ENCODE measurements at regions not wholly inside any gene's neighbourhood (a gene's known extent, or its start where the extent isn't known, plus 50 kb on each side); places are given as distances from the start of the nearest gene placed in this dataset.

GRCh38 chr1:109818988-109819764, 55.5 kb upstream of the EPS8L3 start:
- 88% methylated on average over 6 of the region's 9 CpGs for WGBS (ENCODE audit: missing lambda C conversion rate)

GRCh38 chr1:109818271-109818987, 54.7 kb upstream of the EPS8L3 start:
- Histone ChIP-seq H3K9me3 (peaks cover 7% of the 10 kb centered on the region), H3K4me3 (no peak overlapping the region), H3K4me1 (peaks cover 37% of the 10 kb centered on the region), H3K4me2 (no peak overlapping the region), H3K27ac (peak overlapping the region; percentile 8 to 98; a peak in 3 of 6 replicates)
- FAIRE-seq (no peak), ATAC-seq (no peak), DNase-seq (ENCODE audit: low read depth in 1 of 2, low spot score in 1 of 2) (no peak)
- ChIA-PET POLR2A (no interaction called here), CTCF (interaction anchor here (0.7 to 1.6 kb wide), 3 partner anchors 13 to 166 kb away, joined by 3 to 6 read pairs (median 3); partner anchors contain the start of gene AHCYL1)
- 76% methylated on average over 5 of the region's 6 CpGs for WGBS (ENCODE audit: missing lambda C conversion rate)
- TF ChIP-seq CBX8 (IDR thresholded peaks at IDR 0.05), result no peak
- TF ChIP-seq RAD21 (conservative IDR thresholded peaks at IDR 0.05 in 1 of 2, IDR thresholded peaks at IDR 0.05 in 1 of 2), result no peak
- TF ChIP-seq HES2 (IDR thresholded peaks at IDR 0.05), result no peak
- no peak for TF ChIP-seq HEYL (CRISPR knock-in tag; IDR thresholded peaks at IDR 0.05)
- no peak for TF ChIP-seq ZFP36 (IDR thresholded peaks at IDR 0.05; ENCODE audit: borderline replicate concordance, partially characterized antibody)
- TF ChIP-seq EHF (CRISPR knock-in tag; IDR thresholded peaks at IDR 0.05), result no peak
- no peak for TF ChIP-seq JUNB (IDR thresholded peaks at IDR 0.05)
- no peak for TF ChIP-seq MAFK (IDR thresholded peaks at IDR 0.05; ENCODE audit: partially characterized antibody)
- TF ChIP-seq TFCP2L1 (CRISPR knock-in tag; IDR thresholded peaks at IDR 0.05), result no peak
- no peak for TF ChIP-seq GATA3 (IDR thresholded peaks at IDR 0.05; ENCODE audit: borderline replicate concordance)
- TF ChIP-seq BHLHE40 (IDR thresholded peaks at IDR 0.05; ENCODE audit: low read depth, low read length), result no peak
- TF ChIP-seq CEBPB (IDR thresholded peaks at IDR 0.05), result no peak
- TF ChIP-seq MAX (IDR thresholded peaks at IDR 0.05), result no peak
- no peak for TF ChIP-seq FOXS1 (CRISPR knock-in tag; IDR thresholded peaks at IDR 0.05)
- TF ChIP-seq NPAS2 (CRISPR knock-in tag; IDR thresholded peaks at IDR 0.05; ENCODE audit: borderline replicate concordance), result no peak

More at GRCh38 chr1:109818988-109819764, 55.5 kb upstream of the EPS8L3 start:
- POLR2A ChIA-PET, result no interaction called here
- DNase-seq (ENCODE audit: low read depth in 1 of 2, low spot score in 1 of 2) (no peak), ATAC-seq (no peak), FAIRE-seq (no peak)
- Histone ChIP-seq H3K27ac (peak overlapping the region; percentile 15 to 98; a peak in 4 of 6 replicates), H3K4me1 (peaks cover 44% of the 10 kb centered on the region), H3K4me2 (no peak overlapping the region), H3K9me3 (peaks cover 7% of the 10 kb centered on the region), H3K4me3 (no peak overlapping the region)
- CTCF ChIA-PET, result interaction anchor here (0.7 to 1.6 kb wide), 3 partner anchors 14 to 165 kb away, joined by 3 to 6 read pairs (median 3); partner anchors contain the start of gene AHCYL1
- TF ChIP-seq HOXA7 (CRISPR knock-in tag; IDR thresholded peaks at IDR 0.05), result no peak
- TF ChIP-seq ZNF302 (CRISPR knock-in tag; IDR thresholded peaks at IDR 0.05), result no peak
- TF ChIP-seq HOXB5 (CRISPR knock-in tag; IDR thresholded peaks at IDR 0.05), result no peak
- no peak for TF ChIP-seq PHF8 (IDR thresholded peaks at IDR 0.05; ENCODE audit: borderline replicate concordance, low read depth)
- no peak for TF ChIP-seq ZSCAN20 (CRISPR knock-in tag; IDR thresholded peaks at IDR 0.05)
- no peak for TF ChIP-seq BHLHE40 (IDR thresholded peaks at IDR 0.05; ENCODE audit: low read depth, low read length)
- no peak for TF ChIP-seq EHF (CRISPR knock-in tag; IDR thresholded peaks at IDR 0.05)
- TF ChIP-seq EHMT2 (IDR thresholded peaks at IDR 0.05; ENCODE audit: low read depth), result no peak
- no peak for TF ChIP-seq MYC (IDR thresholded peaks at IDR 0.05; ENCODE audit: borderline replicate concordance, low read length)
- TF ChIP-seq CBX8 (IDR thresholded peaks at IDR 0.05), result no peak
- TF ChIP-seq NPAS2 (CRISPR knock-in tag; IDR thresholded peaks at IDR 0.05; ENCODE audit: borderline replicate concordance), result no peak
- no peak for TF ChIP-seq ZFP36 (IDR thresholded peaks at IDR 0.05; ENCODE audit: borderline replicate concordance, partially characterized antibody)
- no peak for TF ChIP-seq REST (IDR thresholded peaks at IDR 0.05)
- no peak for TF ChIP-seq FOSL2 (IDR thresholded peaks at IDR 0.05)
- TF ChIP-seq FOSL2 (CRISPR knock-in tag; IDR thresholded peaks at IDR 0.05), result no peak
- TF ChIP-seq HES2 (IDR thresholded peaks at IDR 0.05), result no peak
- TF ChIP-seq CHD4 (IDR thresholded peaks at IDR 0.05; ENCODE audit: borderline replicate concordance), result no peak
- no peak for TF ChIP-seq CEBPB (IDR thresholded peaks at IDR 0.05)
- no peak for TF ChIP-seq HDAC2 (IDR thresholded peaks at IDR 0.05)
- no peak for TF ChIP-seq HEYL (CRISPR knock-in tag; IDR thresholded peaks at IDR 0.05)
- no peak for TF ChIP-seq JUN (IDR thresholded peaks at IDR 0.05)

Measured in A549 (cell line).